Prostate gland (tissue), 2 donors: ENCODE measurements at regions not wholly inside any gene's neighbourhood (a gene's known extent, or its start where the extent isn't known, plus 50 kb on each side); places are given as distances from the start of the nearest gene placed in this dataset.

Experiments used
- CTCF ChIP-seq, 4 experiments: fragments of 200-600 bp in 2 of 4; fragments of 450-650 bp in 2 of 4; sonication (generic) in 2 of 4; IDR thresholded peaks; 1 replicate in 3 of 4; 2 replicates in 1 of 4; pipeline ENCODE4 v1.5.1; 2016 to 2019; ENCODE audit warnings: antibody characterized with exemption in 4 of 4, mild to moderate bottlenecking in 2 of 4, moderate library complexity in 2 of 4
- POLR2A ChIP-seq: fragments of 450-650 bp; IDR thresholded peaks from one replicate; pipeline ENCODE4 v1.6.1; 2016; ENCODE audit warnings: antibody characterized with exemption, mild to moderate bottlenecking
- POLR2AphosphoS5 ChIP-seq: sonication (generic); formaldehyde crosslinking; IDR thresholded peaks from one replicate; pipeline ENCODE4 v1.6.1; 2017; ENCODE audit warnings: antibody characterized with exemption

GRCh38 chr1:191620883-191621282 lies 537.4 kb upstream of the RGS18 start:
- TF ChIP-seq CTCF (IDR thresholded peaks at IDR 0.05) = no peak
- no peak for TF ChIP-seq POLR2AphosphoS5
- no peak for TF ChIP-seq POLR2A
